ENCODE measurements at regions not wholly inside any gene's neighbourhood (a gene's known extent, or its start where the extent isn't known, plus 50 kb on each side); places are given as distances from the start of the nearest gene placed in this dataset.

- intact Hi-C loops (cut with micrococcal nuclease), result no loop called here
- no peak overlapping the region for H3K4me2 ChIP-seq (ENCODE audit: low read length)
- no peaks in the 10 kb centered on the region for H3K4me1 ChIP-seq (ENCODE audit: insufficient read depth, low read length)
- TF ChIP-seq EZH2 (IDR thresholded peaks at IDR 0.05; ENCODE audit: low read length, unreplicated experiment) (no peak), CTCF (conservative IDR thresholded peaks at IDR 0.05; ENCODE audit: low read depth, low read length) (no peak), EZH2phosphoT487 (IDR thresholded peaks at IDR 0.05; ENCODE audit: borderline replicate concordance, low read length) (no peak)
- no peaks in the 10 kb centered on the region for H3K36me3 ChIP-seq (ENCODE audit: low read depth, low read length)
- no peaks in the 10 kb centered on the region for H3K9me3 ChIP-seq (ENCODE audit: low read length)
- H2AFZ ChIP-seq (ENCODE audit: low read length), result no peak overlapping the region
- H3F3A ChIP-seq (ENCODE audit: low read length, unreplicated experiment), result no peaks in the 10 kb centered on the region
- H3K27me3 ChIP-seq (ENCODE audit: low read length), result peaks cover 6% of the 10 kb centered on the region; the same call in 1 of the 2 replicates
- H3K9me2 ChIP-seq (replicated peaks; ENCODE audit: low read length), result no peaks in the 10 kb centered on the region
- ATAC-seq (no peak), DNase-seq (no peak)
- ChIA-PET POLR2A (ENCODE audit: unreplicated experiment) (no interaction called here), CTCF (no interaction called here)
- H3K79me2 ChIP-seq (ENCODE audit: low read length), result no peaks in the 10 kb centered on the region
- H3K4me3 ChIP-seq (ENCODE audit: low read length), result no peak overlapping the region
- BruUV-seq (replicated peaks), result no TSS peak
- H4K20me1 ChIP-seq (ENCODE audit: low read length), result no peaks in the 10 kb centered on the region
- no peak overlapping the region for H3K27ac ChIP-seq (ENCODE audit: low read length)
- no peak overlapping the region for H3K9ac ChIP-seq (ENCODE audit: low read length)
These were observed 300.0 kb downstream of the FGF9 start for GRCh38 chr13:21970918-21971317.

GRCh38 chr13:21971662-21972621 lies 301.1 kb downstream of the FGF9 start:
- no peaks in the 10 kb centered on the region for H3F3A ChIP-seq (ENCODE audit: low read length, unreplicated experiment)
- BruUV-seq (replicated peaks), result no TSS peak
- intact Hi-C loops (cut with micrococcal nuclease), result no loop called here
- no peak overlapping the region for H2AFZ ChIP-seq (ENCODE audit: low read length)
- ATAC-seq, result no peak
- no peaks in the 10 kb centered on the region for H3K9me3 ChIP-seq (ENCODE audit: low read length)
- H3K36me3 ChIP-seq (ENCODE audit: low read depth, low read length), result no peaks in the 10 kb centered on the region
- POLR2A ChIA-PET (ENCODE audit: unreplicated experiment), result no interaction called here
- H3K4me1 ChIP-seq (ENCODE audit: insufficient read depth, low read length), result no peaks in the 10 kb centered on the region
- H3K27ac ChIP-seq (ENCODE audit: low read length), result no peak overlapping the region
- H3K4me2 ChIP-seq (ENCODE audit: low read length), result no peak overlapping the region
- H3K4me3 ChIP-seq (ENCODE audit: low read length), result no peak overlapping the region
- no peak for DNase-seq
- peaks cover 8% of the 10 kb centered on the region; the same call in 1 of the 2 replicates for H3K27me3 ChIP-seq (ENCODE audit: low read length)
- no peaks in the 10 kb centered on the region for H4K20me1 ChIP-seq (ENCODE audit: low read length)
- TF ChIP-seq CTCF (conservative IDR thresholded peaks at IDR 0.05; ENCODE audit: low read depth, low read length) (no peak), EZH2 (IDR thresholded peaks at IDR 0.05; ENCODE audit: low read length, unreplicated experiment) (no peak), EZH2phosphoT487 (IDR thresholded peaks at IDR 0.05; ENCODE audit: borderline replicate concordance, low read length) (no peak)
- no peaks in the 10 kb centered on the region for H3K9me2 ChIP-seq (replicated peaks; ENCODE audit: low read length)
- H3K79me2 ChIP-seq (ENCODE audit: low read length), result no peaks in the 10 kb centered on the region
- CTCF ChIA-PET, result no interaction called here
- no peak overlapping the region for H3K9ac ChIP-seq (ENCODE audit: low read length)
